ENCODE measurements at regions not wholly inside any gene's neighbourhood (a gene's known extent, or its start where the extent isn't known, plus 50 kb on each side); places are given as distances from the start of the nearest gene placed in this dataset.
A peak's percentile ranks its signal among the peaks of the same experiment; 100 is the strongest.
"Not testable (repeated sequence)": the region's sequence is repeated elsewhere in the genome, so short reads cannot be mapped to it uniquely, and the experiment has no call there.

- DNase-seq: no peak
These were observed 52.2 kb upstream of the C10orf90 start for GRCh38 chr10:126722726-126723125.

DNA sequence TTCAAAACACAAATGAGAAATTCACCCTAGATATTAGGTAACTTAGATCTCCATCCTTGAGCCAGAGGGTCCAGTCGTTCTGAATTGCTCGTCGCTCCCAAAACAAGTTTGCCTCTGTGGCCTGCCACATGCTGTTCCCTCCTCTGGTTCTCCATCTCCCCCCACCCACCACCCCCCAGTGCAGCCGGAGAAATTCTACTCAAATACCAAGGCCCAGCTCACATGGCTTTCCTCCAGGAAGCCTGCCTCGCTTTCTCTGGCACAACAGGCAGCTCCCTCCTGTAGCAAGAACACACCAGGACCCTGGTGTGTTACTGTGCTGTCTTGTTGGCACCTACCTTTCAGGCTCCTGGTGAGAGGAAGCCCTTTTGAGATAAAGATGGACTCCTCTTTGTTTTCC lies 52.7 kb upstream of the C10orf90 start:
- DNase-seq: no peak

DNA sequence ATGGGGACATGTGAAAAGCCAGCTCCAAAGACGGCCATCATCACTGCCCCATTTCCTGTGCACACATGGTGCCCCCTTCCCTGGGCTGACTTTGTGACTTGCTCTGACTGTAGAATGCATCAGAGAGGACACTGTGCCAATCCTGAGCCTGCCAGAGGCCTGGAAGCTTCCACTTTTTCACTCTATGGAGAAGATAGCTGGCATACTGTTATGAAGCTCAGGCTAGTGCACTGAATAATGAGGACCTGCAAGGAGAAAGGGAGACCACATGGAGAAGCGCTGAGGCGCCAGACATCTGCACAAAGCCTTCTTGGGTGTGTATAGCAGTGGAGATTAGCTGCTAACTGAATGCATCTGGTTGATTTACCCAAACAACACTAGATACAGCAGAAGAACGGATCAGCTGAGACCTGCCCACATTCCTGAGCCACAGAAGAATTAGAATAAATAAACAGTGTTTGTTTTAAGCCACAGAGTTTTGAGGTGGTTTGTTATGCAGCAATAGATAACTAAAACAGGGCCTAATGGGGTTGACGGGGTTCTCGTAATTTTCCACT lies 58.9 kb upstream of the C10orf90 start:
- DNase-seq: no peak

DNA sequence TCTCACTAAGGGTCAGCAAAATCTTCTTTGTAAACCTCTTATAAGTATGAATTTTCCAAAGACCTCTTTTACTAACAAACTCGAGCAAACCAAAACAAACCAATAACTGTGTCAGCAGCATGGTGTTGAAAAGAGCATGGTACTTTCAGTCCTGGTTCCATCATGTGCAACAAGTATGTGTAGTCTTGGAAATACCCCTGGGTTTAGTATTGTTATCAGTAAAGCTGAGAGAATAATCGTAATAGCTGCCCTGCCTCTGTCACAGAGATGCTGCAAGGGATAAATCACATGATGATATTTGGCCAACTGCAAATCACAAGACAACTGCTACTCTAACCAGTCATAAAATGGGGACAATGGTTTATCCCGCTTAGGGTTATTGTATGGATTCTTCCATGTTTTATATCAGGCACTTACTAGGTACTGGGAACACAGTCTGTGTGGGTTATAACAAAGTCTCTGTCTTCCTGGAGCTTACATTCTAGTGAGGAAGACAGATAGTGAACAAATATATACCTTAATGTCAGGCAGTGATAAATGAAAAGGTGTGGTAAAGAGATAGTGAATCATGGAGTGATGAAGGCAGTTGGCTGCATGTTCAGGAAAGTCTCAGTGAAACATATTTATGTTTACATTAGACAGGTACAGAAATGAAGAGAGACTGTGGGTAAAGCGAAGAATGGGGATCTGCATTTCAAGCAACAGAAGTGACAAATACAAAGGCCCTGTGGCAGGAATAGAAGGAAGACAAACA lies 60.5 kb upstream of the C10orf90 start:
- DNase-seq: no peak

- DNase-seq: no peak
These were observed 61.1 kb upstream of the C10orf90 start for GRCh38 chr10:126731610-126731990.

GRCh38 chr10:126732308-126732707 lies 61.8 kb upstream of the C10orf90 start:
- DNase-seq: no peak

- no peak for DNase-seq
These were observed 62.4 kb upstream of the C10orf90 start for GRCh38 chr10:126732868-126733267.

- DNase-seq: peak; percentile 8
These were observed 63.5 kb upstream of the C10orf90 start for GRCh38 chr10:126734015-126734414.

GRCh38 chr10:126734967-126735366 lies 64.5 kb upstream of the C10orf90 start:
- DNase-seq: no peak

DNA sequence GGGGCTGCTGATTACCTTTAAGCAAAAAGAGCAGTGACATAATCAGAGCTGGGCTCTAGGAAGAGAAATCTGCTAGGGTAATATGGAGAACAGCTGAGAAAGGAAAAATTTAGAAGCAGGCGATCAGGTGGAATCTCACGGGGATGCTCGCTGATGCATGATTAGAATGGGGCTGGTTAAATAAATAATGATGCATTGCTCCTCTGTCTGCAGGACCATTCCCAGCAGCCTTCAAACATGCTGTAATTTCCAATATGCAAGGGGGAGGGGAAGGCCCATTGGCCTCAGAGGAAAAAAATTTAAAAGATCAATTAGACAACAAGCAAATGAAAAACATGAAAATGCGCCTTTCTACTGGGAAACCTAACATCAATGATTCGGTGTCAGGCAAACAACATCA lies 65.6 kb upstream of the C10orf90 start:
- DNase-seq: no peak

DNA sequence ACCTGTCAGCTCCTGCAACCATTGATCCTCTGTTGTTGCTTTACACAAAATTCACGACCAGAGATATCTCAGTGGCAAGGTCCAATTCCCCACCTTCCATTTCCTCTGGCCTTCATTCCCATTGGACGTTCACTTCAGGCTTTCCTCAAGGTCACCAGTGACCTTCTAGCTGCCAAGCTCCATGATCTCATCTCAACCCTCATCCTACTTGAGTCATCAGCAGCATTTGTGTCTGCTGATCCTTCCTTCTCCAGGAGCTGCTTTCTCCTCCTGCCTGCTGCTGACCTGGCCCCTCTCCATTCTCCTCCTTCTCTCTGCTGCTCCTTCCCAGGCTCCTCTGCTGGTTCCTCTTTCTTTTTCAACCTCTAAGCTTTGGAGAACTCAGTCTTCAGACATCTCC lies 66.2 kb upstream of the C10orf90 start:
- DNase-seq: no peak

GRCh38 chr10:126738001-126738400 lies 67.5 kb upstream of the C10orf90 start:
- no peak for DNase-seq

DNA sequence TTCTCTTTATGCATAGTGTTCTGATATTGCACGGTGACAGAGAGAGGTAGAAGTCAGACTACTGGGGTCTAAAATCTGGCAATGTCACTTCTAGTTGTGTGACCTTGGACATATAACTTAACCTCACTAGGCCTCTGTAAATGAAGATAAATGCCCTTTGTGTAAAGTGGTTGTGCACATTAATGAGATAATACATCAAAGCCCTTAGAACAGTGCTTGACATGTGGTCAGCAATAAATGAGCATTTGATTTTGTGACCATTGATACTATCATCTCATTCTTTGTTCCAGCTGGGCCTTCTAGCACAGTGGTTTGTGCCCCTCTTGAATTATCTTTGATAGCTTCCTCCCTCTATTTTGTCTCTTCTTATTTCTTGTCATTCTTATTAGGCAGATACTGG lies 74.1 kb upstream of the C10orf90 start:
- DNase-seq: no peak

GRCh38 chr10:126749015-126749655 lies 78.6 kb upstream of the C10orf90 start:
- DNase-seq: peak; percentile 74

DNA sequence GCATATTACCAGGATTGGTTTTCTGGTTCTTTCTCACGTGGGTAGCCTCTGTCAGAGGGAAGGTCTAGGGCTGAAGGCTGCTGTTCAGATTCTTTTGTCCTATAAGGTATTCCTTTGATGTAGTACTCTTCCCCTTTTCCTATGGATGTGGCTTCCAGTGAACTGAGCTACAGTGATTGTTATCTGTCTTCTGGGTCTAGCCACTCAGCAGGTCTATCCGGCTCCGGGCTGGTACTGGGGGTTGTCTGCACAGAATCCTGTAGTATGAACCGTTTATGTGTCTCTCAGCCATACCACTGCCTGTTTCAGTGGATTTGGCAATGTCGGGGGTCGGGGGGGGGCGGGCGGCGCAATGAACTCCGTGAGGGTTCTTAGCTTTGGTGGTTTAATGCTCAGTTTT lies 84.5 kb upstream of the C10orf90 start:
- no peak for DNase-seq

- no peak for DNase-seq
These were observed 88.4 kb upstream of the C10orf90 start for GRCh38 chr10:126758867-126759266.

DNA sequence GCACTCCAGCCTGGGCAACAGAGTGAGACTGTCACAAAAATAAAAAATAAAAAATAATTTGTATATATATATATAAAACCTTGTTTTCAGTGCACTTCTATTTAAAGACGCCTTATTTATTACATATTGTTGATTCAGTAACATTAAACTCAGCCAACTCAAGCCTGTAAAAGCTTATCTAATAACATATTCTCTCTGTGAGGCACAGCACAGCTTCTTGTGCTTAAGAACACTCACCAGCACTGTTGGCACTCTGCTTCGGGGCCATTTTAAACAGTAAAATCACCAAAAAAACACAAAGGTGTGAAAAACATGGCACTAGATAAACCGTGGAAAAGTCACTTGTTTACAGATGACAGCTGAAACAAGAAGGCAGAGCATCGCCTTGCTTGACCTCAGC lies 89.0 kb upstream of the C10orf90 start:
- no peak for DNase-seq

DNA sequence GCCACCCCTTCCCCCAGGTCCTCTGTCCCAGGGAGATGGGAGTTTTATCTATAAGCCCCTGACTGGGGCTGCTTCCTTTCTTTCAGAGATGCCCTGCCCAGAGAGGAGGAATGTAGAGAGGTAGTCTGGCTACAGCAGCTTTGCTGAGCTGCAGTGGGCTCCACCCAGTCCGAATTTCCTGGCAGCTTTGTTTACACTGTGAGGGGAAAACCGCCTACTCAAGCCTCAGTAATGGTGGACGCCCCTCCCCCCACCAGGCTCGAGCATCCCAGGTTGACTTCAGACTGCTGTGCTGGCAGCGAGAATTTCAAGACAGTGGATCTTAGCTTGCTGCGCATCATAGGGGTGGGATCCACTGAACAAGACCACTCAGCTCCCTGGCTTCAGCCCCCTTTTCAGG lies 96.2 kb upstream of the C10orf90 start:
- DNase-seq: not testable (repeated sequence)

DNA sequence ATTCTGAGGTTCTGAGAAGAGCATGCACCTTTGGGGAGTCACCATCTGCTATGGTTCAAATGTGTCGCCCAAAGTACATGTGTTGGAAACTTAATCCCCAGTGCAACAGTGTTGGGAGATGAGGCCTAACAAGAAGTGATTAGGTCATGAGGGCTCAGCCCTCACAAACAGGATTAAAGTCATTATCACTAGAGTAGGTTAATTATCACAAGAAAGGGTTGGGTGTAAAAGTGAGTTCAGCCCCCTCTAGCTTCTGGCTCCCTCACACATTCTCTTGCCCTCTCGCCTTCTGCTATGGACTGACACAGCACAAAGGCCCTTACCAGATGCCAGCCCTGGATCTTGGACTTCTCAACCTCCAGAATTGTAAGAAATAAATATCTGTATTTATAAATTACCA lies 100.3 kb upstream of the C10orf90 start:
- no peak for DNase-seq

DNA sequence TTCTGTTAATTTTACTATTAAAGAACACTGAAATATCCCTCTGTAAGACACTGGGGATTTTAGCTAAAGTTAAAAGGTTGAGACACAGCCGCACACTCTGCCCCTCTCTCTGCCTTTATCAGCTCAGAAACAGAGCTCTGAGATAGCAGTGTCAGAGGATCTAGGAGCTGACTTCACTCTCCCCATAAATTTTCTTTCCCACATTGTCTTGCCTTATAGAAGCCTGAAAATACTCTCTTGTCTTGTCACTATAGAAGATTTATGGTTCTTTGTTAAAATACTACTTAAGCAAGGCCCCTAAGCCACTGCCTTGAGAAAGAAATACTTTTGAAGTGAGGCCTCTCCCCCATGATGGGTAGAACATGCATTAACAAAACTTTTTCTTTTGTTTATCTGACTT lies 105.7 kb upstream of the C10orf90 start:
- no peak for DNase-seq

DNA sequence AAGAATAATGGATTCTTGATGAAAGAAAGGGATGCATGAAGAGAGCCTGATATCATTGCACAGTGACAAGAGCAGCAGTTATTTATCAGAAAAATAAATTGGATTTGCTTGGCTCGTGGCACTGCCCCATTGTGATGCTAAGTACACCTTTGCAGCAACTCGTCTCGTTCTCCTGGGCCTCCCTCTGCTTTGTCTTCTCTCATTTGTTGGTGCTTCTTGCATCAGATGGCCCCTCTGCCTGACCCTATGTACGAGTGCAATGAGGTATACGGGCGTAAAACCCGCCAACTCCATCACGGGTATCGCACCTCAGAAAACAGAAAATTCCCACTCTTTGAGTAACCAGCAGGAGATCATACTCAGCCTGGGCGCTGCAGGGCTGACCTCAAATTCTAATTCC lies 107.2 kb upstream of the C10orf90 start:
- no peak for DNase-seq

DNA sequence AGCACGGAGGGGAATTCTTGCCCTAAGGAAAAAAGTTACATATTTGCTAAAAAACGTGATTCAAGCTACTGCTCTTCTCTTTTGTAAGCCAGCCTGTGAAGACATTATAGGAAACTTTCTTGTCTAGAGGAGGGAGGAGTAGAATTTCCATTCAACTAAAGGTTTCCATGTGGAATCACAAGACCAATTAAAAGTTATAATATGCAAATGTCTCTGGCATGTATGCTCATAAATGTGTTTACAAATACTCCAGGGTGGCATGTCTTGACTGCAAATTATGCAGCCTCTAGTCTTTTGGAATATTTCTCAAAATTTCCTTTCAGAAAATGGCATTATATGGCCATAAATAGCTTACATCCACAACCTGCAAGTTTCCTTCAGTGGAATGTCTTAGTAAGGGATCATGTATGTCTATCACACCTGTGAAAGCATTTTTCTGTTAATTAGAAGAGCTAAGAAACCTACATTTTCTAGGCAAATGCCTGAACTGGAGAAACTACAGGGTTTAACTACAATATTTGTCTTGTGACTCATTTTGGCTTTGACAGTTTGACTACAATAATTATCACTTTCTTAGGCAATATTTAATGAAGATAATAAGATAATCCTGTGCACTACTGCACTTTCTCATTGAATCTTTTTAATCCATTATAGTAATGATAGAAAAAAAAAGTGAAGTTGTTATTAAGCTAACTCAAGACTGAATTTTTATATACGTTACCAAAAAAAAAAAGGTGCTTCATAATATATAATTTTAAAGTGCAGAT lies 111.1 kb upstream of the C10orf90 start:
- no peak for DNase-seq

DNA sequence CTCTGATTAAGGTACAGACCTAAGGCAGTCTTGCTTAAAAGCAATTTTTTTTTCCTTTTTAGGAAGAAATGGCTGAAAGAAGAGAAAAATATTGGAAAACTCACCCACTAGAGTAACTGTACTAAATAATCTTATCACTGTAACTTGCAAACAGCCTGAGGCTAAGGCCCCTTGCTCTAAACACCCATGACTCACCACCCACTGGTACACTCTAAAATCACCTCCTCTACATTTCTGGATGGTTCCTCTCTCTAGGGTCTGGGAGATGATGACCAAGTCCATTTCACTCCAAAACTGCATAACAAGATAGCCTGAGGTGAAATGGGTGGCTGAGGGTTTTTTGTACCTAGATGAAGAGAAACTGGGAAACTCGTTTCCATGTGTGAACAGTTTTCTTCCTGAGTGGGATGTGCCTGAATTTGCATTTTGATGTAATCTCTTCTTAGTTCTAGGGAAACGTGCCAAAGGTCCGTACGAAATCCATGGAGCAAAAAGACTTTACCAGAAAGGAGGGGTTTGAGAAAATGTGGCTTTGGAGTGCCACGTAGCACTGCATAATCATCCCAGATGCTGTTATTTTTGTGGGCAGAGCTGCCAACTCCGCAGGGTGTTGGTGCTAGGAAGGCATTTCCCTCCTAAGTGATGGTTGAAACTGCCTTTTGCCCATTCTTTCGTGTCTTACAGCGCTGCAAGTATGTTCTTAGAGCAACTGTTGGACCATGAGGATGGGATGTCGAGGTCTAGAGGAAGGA lies 113.5 kb upstream of the C10orf90 start:
- no peak for DNase-seq

Measured in suppressor macrophage treated with lipopolysaccharide for 4 hours (primary cell).